ENCODE measurements at regions not wholly inside any gene's neighbourhood (a gene's known extent, or its start where the extent isn't known, plus 50 kb on each side); places are given as distances from the start of the nearest gene placed in this dataset.

- Histone ChIP-seq H3K4me1 (no peaks in the 10 kb centered on the region), H3K36me3 (no peaks in the 10 kb centered on the region), H3K9me3 (no peaks in the 10 kb centered on the region), H3K27ac (peak overlapping the region; percentile 2), H3K4me3 (no peak overlapping the region), H3K27me3 (no peaks in the 10 kb centered on the region)
- WGBS, result 66% methylated on average over 11 of the region's 11 CpGs
- no peak for DNase-seq (ENCODE audit: low spot score in 2 of 2)
- TF ChIP-seq EP300 (IDR thresholded peaks at IDR 0.05) (no peak), CTCF (IDR thresholded peaks at IDR 0.05) (no peak), POLR2AphosphoS5 (IDR thresholded peaks at IDR 0.05) (no peak), POLR2A (IDR thresholded peaks at IDR 0.05) (no peak)
Observed at GRCh38 chr10:94052866-94053791, 59.4 kb downstream of the PLCE1 start.

- Histone ChIP-seq H3K36me3 (no peaks in the 10 kb centered on the region), H3K4me1 (no peaks in the 10 kb centered on the region), H3K9me3 (no peaks in the 10 kb centered on the region), H3K27ac (no peak overlapping the region), H3K27me3 (no peaks in the 10 kb centered on the region), H3K4me3 (no peak overlapping the region)
- TF ChIP-seq CTCF (IDR thresholded peaks at IDR 0.05), result no peak
- no peak for TF ChIP-seq POLR2AphosphoS5 (IDR thresholded peaks at IDR 0.05)
- TF ChIP-seq POLR2A (IDR thresholded peaks at IDR 0.05), result no peak
- TF ChIP-seq EP300 (IDR thresholded peaks at IDR 0.05), result no peak
- no peak for DNase-seq (ENCODE audit: low spot score in 2 of 2)
- WGBS, result 85% methylated on average over 3 of the region's 3 CpGs
Observed at GRCh38 chr10:94059178-94059883, 65.6 kb downstream of the PLCE1 start.

GRCh38 chr10:94061026-94061425 is 67.3 kb downstream of the PLCE1 start:
- Histone ChIP-seq H3K27ac (no peak overlapping the region), H3K4me1 (no peaks in the 10 kb centered on the region), H3K27me3 (no peaks in the 10 kb centered on the region), H3K4me3 (no peak overlapping the region), H3K36me3 (no peaks in the 10 kb centered on the region), H3K9me3 (no peaks in the 10 kb centered on the region)
- DNase-seq (ENCODE audit: low spot score in 2 of 2), result no peak
- TF ChIP-seq POLR2AphosphoS5 (IDR thresholded peaks at IDR 0.05), result no peak
- TF ChIP-seq CTCF (IDR thresholded peaks at IDR 0.05), result no peak
- TF ChIP-seq POLR2A (IDR thresholded peaks at IDR 0.05), result no peak
- no peak for TF ChIP-seq EP300 (IDR thresholded peaks at IDR 0.05)
- 94% methylated on average over 2 of the region's 2 CpGs for WGBS

- Histone ChIP-seq H3K27ac (no peak overlapping the region), H3K9me3 (no peaks in the 10 kb centered on the region), H3K27me3 (no peaks in the 10 kb centered on the region), H3K36me3 (no peaks in the 10 kb centered on the region), H3K4me1 (no peaks in the 10 kb centered on the region), H3K4me3 (no peak overlapping the region)
- no peak for TF ChIP-seq POLR2AphosphoS5 (IDR thresholded peaks at IDR 0.05)
- TF ChIP-seq CTCF (IDR thresholded peaks at IDR 0.05), result no peak
- no peak for TF ChIP-seq EP300 (IDR thresholded peaks at IDR 0.05)
- no peak for TF ChIP-seq POLR2A (IDR thresholded peaks at IDR 0.05)
- no peak for DNase-seq (ENCODE audit: low spot score in 2 of 2)
- WGBS, result 97% methylated on average over 2 of the region's 2 CpGs
Observed at GRCh38 chr10:94062611-94063010, 68.9 kb downstream of the PLCE1 start.

- Histone ChIP-seq H3K9me3 (no peaks in the 10 kb centered on the region), H3K36me3 (no peaks in the 10 kb centered on the region), H3K4me3 (no peak overlapping the region), H3K27ac (no peak overlapping the region), H3K4me1 (no peaks in the 10 kb centered on the region), H3K27me3 (no peaks in the 10 kb centered on the region)
- WGBS, result 65% methylated on average over 3 of the region's 3 CpGs
- TF ChIP-seq EP300 (IDR thresholded peaks at IDR 0.05), result no peak
- TF ChIP-seq POLR2AphosphoS5 (IDR thresholded peaks at IDR 0.05), result no peak
- TF ChIP-seq CTCF (IDR thresholded peaks at IDR 0.05), result no peak
- TF ChIP-seq POLR2A (IDR thresholded peaks at IDR 0.05), result no peak
- no peak for DNase-seq (ENCODE audit: low spot score in 2 of 2)
Observed at GRCh38 chr10:94065362-94065761, 71.6 kb downstream of the PLCE1 start.
